Endothelial cell of umbilical vein (primary cell): ENCODE measurements at regions not wholly inside any gene's neighbourhood (a gene's known extent, or its start where the extent isn't known, plus 50 kb on each side); places are given as distances from the start of the nearest gene placed in this dataset.

Source experiments
- BruUV-seq: library from RNA; stranded (reverse); fragments of 400-500 nt; replicated peaks from 2 replicates; lab custom pipeline; 2021; lab: Mats Ljungman, UMichigan
- CTCF ChIA-PET: fragments of 300-600, 350-600 bp; sonication (Branson Sonifier 250); formaldehyde crosslinking; loops from one replicate; lab custom pipeline; 2021; ENCODE audit warnings: antibody characterized with exemption, inconsistent platforms; lab: Charles Lee
- POLR2A ChIA-PET: fragments of 300-600, 350-600 bp; sonication (Branson Sonifier 250); formaldehyde crosslinking; loops from one replicate; lab custom pipeline; 2021; ENCODE audit warnings: antibody characterized with exemption, inconsistent platforms; lab: Charles Lee
- DNase-seq: peaks from one replicate; pipeline ENCODE4 v3.0.0-alpha.2; 2011; ENCODE audit warnings: low read depth, low spot score
- FAIRE-seq: peaks from 2 replicates; lab custom pipeline; 2011; peaks lifted over from hg19 to GRCh38; lab: Jason Lieb, UNC
- H2AFZ ChIP-seq: 2 replicates; pipeline ENCODE4 v1.6.0; 2012; ENCODE audit warnings: low read depth, low read length, control low read depth, inconsistent platforms
- H3K27ac ChIP-seq: 2 replicates; pipeline ENCODE4 v1.5.1; 2011; ENCODE audit warnings: low read depth, mild to moderate bottlenecking, control low read depth, low read length, moderate library complexity; ENCODE audit not compliant: insufficient read depth
- H3K27me3 ChIP-seq, 2 experiments: 2 replicates each; pipeline versions ENCODE4 v1.6.0 to v1.6.1; 2011; ENCODE audit warnings: low read length in 2 of 2, mixed read lengths in 1 of 2; ENCODE audit not compliant: control insufficient read depth in 2 of 2, insufficient read depth in 2 of 2
- H3K36me3 ChIP-seq, 2 experiments: 2 replicates in 1 of 2; 3 replicates in 1 of 2; pipeline ENCODE4 v1.5.1; 2011; ENCODE audit warnings: low read length in 2 of 2, mild to moderate bottlenecking in 1 of 2, moderate library complexity in 1 of 2; ENCODE audit not compliant: control insufficient read depth in 2 of 2, insufficient read depth in 2 of 2; ENCODE audit errors: extremely low read depth in 1 of 2
- H3K4me1 ChIP-seq: 3 replicates; pipeline ENCODE4 v1.5.1; 2011; ENCODE audit warnings: mild to moderate bottlenecking, low read length; ENCODE audit not compliant: control insufficient read depth, insufficient read depth; ENCODE audit errors: extremely low read depth
- H3K4me2 ChIP-seq: 2 replicates; pipeline ENCODE4 v1.6.1; 2011; ENCODE audit warnings: low read length, control low read depth, mixed read lengths; ENCODE audit not compliant: insufficient read depth
- H3K4me3 ChIP-seq, 3 experiments: fragments of 200-600 bp in 1 of 3; sonication (generic), shearing (Covaris generic) in 1 of 3; replicated peaks in 1 of 3; 2 replicates each; pipeline ENCODE4 v1.5.1; 2011 to 2016; ENCODE audit warnings: control low read depth in 3 of 3, low read length in 3 of 3, mild to moderate bottlenecking in 2 of 3, inconsistent platforms in 1 of 3, low read depth in 1 of 3, moderate library complexity in 1 of 3; ENCODE audit not compliant: insufficient read depth in 1 of 3
- H3K79me2 ChIP-seq: 2 replicates; pipeline ENCODE4 v1.6.0; 2012; ENCODE audit warnings: low read length, inconsistent platforms; ENCODE audit not compliant: control insufficient read depth, insufficient read depth
- H3K9ac ChIP-seq: replicated peaks from 2 replicates; pipeline ENCODE3; 2011; ENCODE audit warnings: low read length, control low read depth; ENCODE audit not compliant: insufficient read depth; ENCODE audit errors: extremely low read depth
- H3K9me1 ChIP-seq: replicated peaks from 3 replicates; pipeline ENCODE4 v1.6.0; 2011; ENCODE audit warnings: mild to moderate bottlenecking, low read length; ENCODE audit not compliant: control insufficient read depth, insufficient read depth; ENCODE audit errors: extremely low read depth
- H3K9me3 ChIP-seq: replicated peaks from 2 replicates; pipeline ENCODE4 v1.5.1; 2012; ENCODE audit warnings: low read length, inconsistent platforms; ENCODE audit not compliant: control insufficient read depth, insufficient read depth
- H4K20me1 ChIP-seq: replicated peaks from 2 replicates; pipeline ENCODE3; 2011; ENCODE audit warnings: mild to moderate bottlenecking, low read length; ENCODE audit not compliant: control insufficient read depth, insufficient read depth; ENCODE audit errors: extremely low read depth
- CTCF ChIP-seq, 2 donors: IDR thresholded peaks; 1 replicate in 1 of 2; 2 replicates in 1 of 2; pipeline ENCODE4 v1.5.1; 2011; ENCODE audit warnings: low read length in 2 of 2, mild to moderate bottlenecking in 2 of 2, moderate library complexity in 2 of 2, control low read depth in 1 of 2, inconsistent platforms in 1 of 2, low read depth in 1 of 2; ENCODE audit not compliant: insufficient read depth in 1 of 2; ENCODE audit errors: extremely low read depth in 1 of 2
- EZH2 ChIP-seq: IDR thresholded peaks from 2 replicates; pipeline ENCODE4 v1.6.1; 2012; ENCODE audit warnings: borderline replicate concordance, low read depth, mild to moderate bottlenecking, moderate library complexity, low read length, inconsistent platforms; ENCODE audit not compliant: severe bottlenecking
- FOS ChIP-seq: IDR thresholded peaks from 2 replicates; pipeline ENCODE4 v1.6.1; 2011; ENCODE audit warnings: mild to moderate bottlenecking, low read length, moderate library complexity, borderline replicate concordance; ENCODE audit not compliant: insufficient read depth
- GATA2 ChIP-seq: IDR thresholded peaks from 2 replicates; pipeline ENCODE4 v1.7.0; 2011; ENCODE audit warnings: low read depth, mild to moderate bottlenecking, moderate library complexity, mixed read lengths, low read length; ENCODE audit not compliant: insufficient read length, insufficient read depth
- JUN ChIP-seq: IDR thresholded peaks from 2 replicates; pipeline ENCODE4 v1.6.1; 2011; ENCODE audit warnings: borderline replicate concordance, low read depth; ENCODE audit not compliant: insufficient read length, insufficient read depth
- MAX ChIP-seq: IDR thresholded peaks from 2 replicates; pipeline ENCODE4 v1.6.1; 2011; ENCODE audit not compliant: insufficient read depth, insufficient read length
- MYC ChIP-seq: IDR thresholded peaks from one replicate; pipeline ENCODE4 v1.6.1; 2011; ENCODE audit warnings: mild to moderate bottlenecking, low read depth, low read length
- POLR2A ChIP-seq: IDR thresholded peaks from 2 replicates; pipeline ENCODE4 v1.6.1; 2012; ENCODE audit warnings: low read depth, mild to moderate bottlenecking, control low read depth, low read length
- POLR2AphosphoS5 ChIP-seq: IDR thresholded peaks from 2 replicates; pipeline ENCODE4 v1.6.1; 2012; ENCODE audit warnings: low read depth, mild to moderate bottlenecking, control low read depth, low read length, moderate library complexity; ENCODE audit not compliant: insufficient read depth
- dilution Hi-C: fragments of 300-500 bp; cut with MboI; formaldehyde crosslinking; loops from one replicate; pipeline ENCODE4 v1.15.0; 2019; ENCODE audit warnings: low sequenced_read_pairs; ENCODE audit not compliant: extremely low pct_ligation_motif_present
- intact Hi-C: fragments of 100-400 bp; cut with micrococcal nuclease; formaldehyde crosslinking; loops from one replicate; pipeline ENCODE4 v1.10.0; 2022

DNA sequence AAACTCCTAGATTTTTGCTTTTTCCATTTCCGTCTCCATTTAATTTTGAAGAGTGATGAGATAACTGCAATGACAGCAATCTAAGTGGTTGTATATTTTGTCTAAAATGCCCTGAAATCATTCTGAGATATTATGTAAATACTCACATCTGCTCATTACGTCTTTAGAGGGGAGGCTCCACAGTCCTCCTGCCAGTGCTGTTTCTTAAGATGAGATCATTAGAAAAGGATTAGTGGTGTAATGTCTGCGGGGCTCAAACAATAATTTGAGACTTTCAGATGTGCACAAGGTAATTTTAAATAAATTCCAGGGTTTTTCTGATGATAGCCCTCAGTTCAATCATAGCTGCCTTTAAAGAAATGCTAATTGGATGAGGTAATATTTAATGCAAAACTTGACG lies 437.9 kb downstream of the FOXO1 start:
- DNase-seq (no peak), FAIRE-seq (no peak)
- no peak overlapping the region for H3K9ac ChIP-seq
- H3K4me3 ChIP-seq: no peak overlapping the region
- BruUV-seq: no TSS peak
- peaks cover 12% of the 10 kb centered on the region for H3K4me1 ChIP-seq
- no peaks in the 10 kb centered on the region for H3K36me3 ChIP-seq
- TF ChIP-seq JUN (no peak), POLR2A (no peak), CTCF (IDR thresholded peaks at IDR 0.05; ENCODE audit: extremely low read depth in 1 of 2, insufficient read depth in 1 of 2, low read depth in 1 of 2, low read length in 2 of 2) (no peak), GATA2 (no peak), EZH2 (no peak), MYC (no peak)
- no peaks in the 10 kb centered on the region for H4K20me1 ChIP-seq
- H3K9me3 ChIP-seq: no peaks in the 10 kb centered on the region
- H3K27me3 ChIP-seq: no peaks in the 10 kb centered on the region
- no peaks in the 10 kb centered on the region for H3K79me2 ChIP-seq
- dilution Hi-C loops (no loop called here), intact Hi-C loops (loop anchor here (5.0 kb wide), 1 partner anchor 69 kb away; no protein-coding TSS in a partner anchor)
- H2AFZ ChIP-seq: no peak overlapping the region
- H3K4me2 ChIP-seq: no peak overlapping the region
- H3K9me1 ChIP-seq: no peaks in the 10 kb centered on the region
- CTCF ChIA-PET: no interaction called here
- POLR2A ChIA-PET: no interaction called here
- H3K27ac ChIP-seq: no peak overlapping the region

DNA sequence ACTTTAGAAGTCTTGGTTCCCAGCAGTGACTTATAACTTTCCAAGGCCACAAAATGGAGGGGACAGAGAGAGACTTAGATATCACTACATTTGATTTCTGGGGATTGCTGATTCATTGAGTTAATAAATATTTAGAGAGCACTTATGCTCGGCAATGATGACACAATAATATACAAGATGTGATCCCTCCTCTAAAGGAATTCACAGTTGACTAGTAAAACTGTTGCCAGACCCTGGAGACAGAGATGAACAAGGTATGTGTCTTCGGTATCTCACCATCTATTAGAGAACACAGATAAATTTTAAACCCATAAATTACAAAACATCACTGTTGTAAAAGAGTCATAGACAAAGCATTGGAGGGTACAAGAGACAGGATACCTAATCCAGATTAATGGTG lies 437.5 kb downstream of the FOXO1 start:
- Histone ChIP-seq H3K4me3 (no peak overlapping the region), H2AFZ (no peak overlapping the region), H3K79me2 (no peaks in the 10 kb centered on the region), H3K4me1 (peaks cover 12% of the 10 kb centered on the region), H3K9ac (no peak overlapping the region), H3K9me1 (no peaks in the 10 kb centered on the region), H3K27ac (no peak overlapping the region), H3K9me3 (no peaks in the 10 kb centered on the region), H3K27me3 (no peaks in the 10 kb centered on the region), H4K20me1 (no peaks in the 10 kb centered on the region), H3K4me2 (no peak overlapping the region), H3K36me3 (no peaks in the 10 kb centered on the region)
- dilution Hi-C loops (no loop called here), intact Hi-C loops (loop anchor here (5.0 kb wide), 1 partner anchor 68 kb away; no protein-coding TSS in a partner anchor)
- DNase-seq (no peak), FAIRE-seq (no peak)
- TF ChIP-seq FOS (no peak), EZH2 (no peak), POLR2A (no peak), POLR2AphosphoS5 (no peak), MYC (no peak), JUN (no peak), MAX (no peak), CTCF (IDR thresholded peaks at IDR 0.05; ENCODE audit: extremely low read depth in 1 of 2, insufficient read depth in 1 of 2, low read depth in 1 of 2, low read length in 2 of 2) (no peak), GATA2 (no peak)
- BruUV-seq: no TSS peak
- ChIA-PET CTCF (no interaction called here), POLR2A (no interaction called here)
